SU-DHL-6 (cell line): ENCODE measurements at regions not wholly inside any gene's neighbourhood (a gene's known extent, or its start where the extent isn't known, plus 50 kb on each side); places are given as distances from the start of the nearest gene placed in this dataset.

Experiments used
- EZH2phosphoT487 ChIP-seq: fragments of 200-600 bp; sonication (generic), shearing (Covaris generic); conservative IDR thresholded peaks from 2 replicates; pipeline ENCODE4 v1.6.1; 2018; ENCODE audit warnings: mild to moderate bottlenecking, antibody characterized with exemption, low read length, moderate library complexity, mixed read lengths
- TF ChIP-seq, protein P1 (sequence below): fragments of 200-600 bp; sonication (generic); IDR thresholded peaks from one replicate; pipeline ENCODE4 v1.5.1; 2017; ENCODE audit warnings: antibody characterized with exemption, mild to moderate bottlenecking, low read length, moderate library complexity; ENCODE audit not compliant: insufficient read depth, poor library complexity, severe bottlenecking

GRCh38 chr6:80503660-80504059 is 397.2 kb downstream of the BCKDHB start:
- TF ChIP-seq, protein P1, sequence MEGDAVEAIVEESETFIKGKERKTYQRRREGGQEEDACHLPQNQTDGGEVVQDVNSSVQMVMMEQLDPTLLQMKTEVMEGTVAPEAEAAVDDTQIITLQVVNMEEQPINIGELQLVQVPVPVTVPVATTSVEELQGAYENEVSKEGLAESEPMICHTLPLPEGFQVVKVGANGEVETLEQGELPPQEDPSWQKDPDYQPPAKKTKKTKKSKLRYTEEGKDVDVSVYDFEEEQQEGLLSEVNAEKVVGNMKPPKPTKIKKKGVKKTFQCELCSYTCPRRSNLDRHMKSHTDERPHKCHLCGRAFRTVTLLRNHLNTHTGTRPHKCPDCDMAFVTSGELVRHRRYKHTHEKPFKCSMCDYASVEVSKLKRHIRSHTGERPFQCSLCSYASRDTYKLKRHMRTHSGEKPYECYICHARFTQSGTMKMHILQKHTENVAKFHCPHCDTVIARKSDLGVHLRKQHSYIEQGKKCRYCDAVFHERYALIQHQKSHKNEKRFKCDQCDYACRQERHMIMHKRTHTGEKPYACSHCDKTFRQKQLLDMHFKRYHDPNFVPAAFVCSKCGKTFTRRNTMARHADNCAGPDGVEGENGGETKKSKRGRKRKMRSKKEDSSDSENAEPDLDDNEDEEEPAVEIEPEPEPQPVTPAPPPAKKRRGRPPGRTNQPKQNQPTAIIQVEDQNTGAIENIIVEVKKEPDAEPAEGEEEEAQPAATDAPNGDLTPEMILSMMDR: no peak
- no peak for TF ChIP-seq EZH2phosphoT487
